HUES48 (cell line): ENCODE measurements at regions not wholly inside any gene's neighbourhood (a gene's known extent, or its start where the extent isn't known, plus 50 kb on each side); places are given as distances from the start of the nearest gene placed in this dataset.

ENCODE experiments used
- H3K27ac ChIP-seq: one replicate; pipeline ENCODE4 v1.7.0; 2013; ENCODE audit warnings: low read depth, low read length, inconsistent platforms
- H3K27me3 ChIP-seq: 2 replicates; pipeline ENCODE4 v1.6.1; 2013; ENCODE audit warnings: mild to moderate bottlenecking, low read length; ENCODE audit not compliant: control insufficient read depth, insufficient read depth
- H3K36me3 ChIP-seq: 2 replicates; pipeline ENCODE4 v1.6.1; 2013; ENCODE audit warnings: low read length; ENCODE audit not compliant: control insufficient read depth, insufficient read depth
- H3K4me1 ChIP-seq: 2 replicates; pipeline ENCODE4 v1.6.1; 2013; ENCODE audit warnings: mild to moderate bottlenecking, low read length; ENCODE audit not compliant: control insufficient read depth, insufficient read depth
- H3K4me3 ChIP-seq: 2 replicates; pipeline ENCODE4 v1.5.1; 2013; ENCODE audit warnings: mild to moderate bottlenecking, low read depth, low read length
- H3K9ac ChIP-seq: 2 replicates; pipeline ENCODE4 v1.6.1; 2013; ENCODE audit warnings: mild to moderate bottlenecking, low read depth, low read length, moderate library complexity
- H3K9me3 ChIP-seq: 2 replicates; pipeline ENCODE4 v1.6.1; 2013; ENCODE audit warnings: low read length; ENCODE audit not compliant: control insufficient read depth, insufficient read depth

DNA sequence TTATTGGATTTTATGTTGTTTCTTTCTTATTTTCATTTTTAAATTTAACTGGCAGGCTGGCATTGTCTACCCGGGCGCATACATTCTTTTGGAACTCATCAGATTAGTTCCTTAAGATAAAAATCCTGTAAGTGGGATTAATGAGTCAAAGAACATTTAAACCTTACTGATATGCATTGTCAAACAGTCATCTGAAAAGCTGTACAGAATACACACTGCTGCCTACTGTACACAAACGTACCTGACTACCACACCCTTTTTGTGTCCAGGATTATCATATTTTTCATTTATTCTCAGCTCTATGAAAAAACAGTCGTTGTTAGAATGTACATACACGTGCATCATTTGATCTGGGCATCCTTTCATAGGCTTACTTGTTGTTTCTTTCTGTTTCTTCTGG lies 358.3 kb downstream of the EFNB2 start:
- Histone ChIP-seq H3K27me3 (no peaks in the 10 kb centered on the region), H3K27ac (no peak overlapping the region), H3K9me3 (no peaks in the 10 kb centered on the region), H3K36me3 (no peaks in the 10 kb centered on the region), H3K4me3 (no peak overlapping the region), H3K4me1 (peaks cover 4% of the 10 kb centered on the region; the same call in 1 of the 2 replicates), H3K9ac (no peak overlapping the region)

DNA sequence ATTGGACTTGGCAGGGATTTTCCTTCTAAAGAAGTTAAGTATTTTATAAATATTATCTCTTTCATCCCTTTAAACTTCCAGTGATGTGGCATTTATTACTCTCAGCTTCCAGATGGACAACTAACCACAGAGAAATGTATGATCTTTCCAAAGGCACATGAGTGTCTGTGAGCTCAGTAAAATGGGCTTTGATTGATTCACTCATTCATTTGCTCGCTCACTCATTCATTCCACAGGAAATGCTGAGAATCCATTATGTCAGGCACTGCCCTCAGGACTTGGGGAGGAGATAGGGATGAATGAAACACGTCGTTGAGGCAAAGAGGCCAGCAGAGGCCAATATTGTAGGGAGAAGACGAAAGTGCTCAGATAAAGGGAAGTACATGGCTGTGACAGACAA lies 359.3 kb downstream of the EFNB2 start:
- no peak overlapping the region for H3K27ac ChIP-seq
- H3K4me1 ChIP-seq, result peaks cover 4% of the 10 kb centered on the region; the same call in 1 of the 2 replicates
- H3K36me3 ChIP-seq, result no peaks in the 10 kb centered on the region
- no peak overlapping the region for H3K9ac ChIP-seq
- no peaks in the 10 kb centered on the region for H3K27me3 ChIP-seq
- no peaks in the 10 kb centered on the region for H3K9me3 ChIP-seq
- H3K4me3 ChIP-seq, result no peak overlapping the region

DNA sequence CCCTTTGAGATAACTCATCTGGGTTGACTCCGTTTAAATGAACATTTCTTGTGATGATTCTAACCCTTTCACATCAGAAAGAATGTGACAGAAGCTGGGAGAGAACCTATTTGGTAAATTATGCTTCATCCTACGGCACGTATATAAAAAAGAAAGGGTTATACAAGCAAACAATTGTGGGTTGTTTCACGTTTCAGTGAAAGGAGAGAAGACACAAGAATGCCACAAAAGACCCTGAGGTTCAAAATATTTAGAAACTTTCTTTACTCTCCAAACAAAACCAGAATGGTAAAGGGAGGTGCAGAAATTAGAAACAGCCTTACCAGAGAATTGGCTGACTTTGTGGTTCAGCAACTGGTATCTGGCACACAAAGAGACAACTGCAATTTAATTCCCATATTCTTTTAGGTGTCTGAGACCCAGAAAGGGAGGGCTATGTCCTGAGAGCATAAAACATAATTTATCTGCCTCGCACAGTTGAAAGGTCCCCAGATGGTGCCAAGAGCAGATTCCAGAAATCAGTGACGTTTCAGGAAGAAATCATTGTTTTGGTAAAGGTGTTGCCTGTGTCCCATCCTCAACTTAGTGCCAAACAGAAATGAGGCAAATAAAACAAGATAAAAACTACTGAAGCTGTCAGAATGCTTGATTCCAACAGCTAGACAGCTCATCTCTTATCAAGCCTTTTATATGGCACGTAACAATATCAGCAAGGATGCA lies 361.4 kb downstream of the EFNB2 start:
- no peaks in the 10 kb centered on the region for H3K9me3 ChIP-seq
- H3K4me1 ChIP-seq, result peaks cover 4% of the 10 kb centered on the region; the same call in 1 of the 2 replicates
- H3K36me3 ChIP-seq, result no peaks in the 10 kb centered on the region
- H3K27me3 ChIP-seq, result no peaks in the 10 kb centered on the region
- H3K27ac ChIP-seq, result no peak overlapping the region
- H3K9ac ChIP-seq, result no peak overlapping the region
- no peak overlapping the region for H3K4me3 ChIP-seq

DNA sequence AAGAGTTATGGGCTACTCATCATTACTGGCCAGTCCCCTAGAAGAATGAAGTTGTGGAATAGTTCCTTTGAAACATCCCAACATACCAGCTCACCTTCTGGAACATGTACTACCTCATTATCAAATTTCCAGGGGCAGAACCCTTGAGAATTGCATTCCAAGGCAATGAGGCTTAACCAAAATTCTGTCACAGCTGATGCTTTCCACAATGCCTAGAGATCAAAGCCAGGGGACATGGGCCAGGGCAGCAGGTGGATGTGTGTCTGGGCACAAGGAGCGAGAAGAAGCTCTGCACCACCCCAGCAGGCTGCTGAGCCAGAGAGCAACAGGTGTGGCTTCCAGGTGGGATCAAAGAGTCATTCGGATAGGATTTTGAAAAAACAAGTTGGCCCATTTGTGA lies 362.1 kb downstream of the EFNB2 start:
- H3K27me3 ChIP-seq, result no peaks in the 10 kb centered on the region
- no peak overlapping the region for H3K4me3 ChIP-seq
- H3K9ac ChIP-seq, result no peak overlapping the region
- no peak overlapping the region for H3K27ac ChIP-seq
- H3K9me3 ChIP-seq, result no peaks in the 10 kb centered on the region
- no peaks in the 10 kb centered on the region for H3K36me3 ChIP-seq
- H3K4me1 ChIP-seq, result peaks cover 4% of the 10 kb centered on the region; the same call in 1 of the 2 replicates

DNA sequence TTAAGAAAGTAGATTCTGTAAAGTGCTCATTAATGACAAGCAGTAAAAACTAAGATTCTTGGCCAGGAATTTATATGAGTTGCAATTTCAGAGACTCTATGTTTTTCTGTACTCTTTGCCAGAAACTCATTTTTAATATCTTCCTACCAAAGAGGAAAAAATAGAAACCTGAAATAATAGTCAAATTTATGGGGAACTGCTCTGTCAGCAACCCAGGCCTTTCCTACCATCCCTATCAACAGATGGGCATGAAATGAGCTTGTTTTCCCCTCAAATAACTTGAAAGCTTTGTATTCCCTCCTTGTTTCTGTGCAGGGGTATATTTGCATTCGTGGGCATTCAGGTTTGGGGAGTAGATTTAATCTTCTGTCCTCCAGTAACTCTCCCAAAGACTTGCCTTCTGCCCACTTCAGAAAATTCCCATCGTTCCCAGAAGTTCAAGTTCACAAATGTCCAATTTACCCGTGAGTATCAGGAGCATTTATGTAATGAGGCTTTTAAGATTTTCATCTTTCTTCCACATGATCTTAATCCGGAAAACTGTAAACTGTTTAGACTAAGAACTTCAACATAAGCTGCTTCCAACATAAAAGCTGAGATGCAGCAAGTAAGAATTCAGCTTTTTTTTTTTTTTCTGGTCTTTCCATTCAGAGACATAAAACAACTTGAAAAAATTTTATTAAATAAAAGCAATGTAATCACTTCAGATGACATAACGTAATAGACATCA lies 363.1 kb downstream of the EFNB2 start:
- no peaks in the 10 kb centered on the region for H3K9me3 ChIP-seq
- no peak overlapping the region for H3K27ac ChIP-seq
- no peaks in the 10 kb centered on the region for H3K36me3 ChIP-seq
- H3K27me3 ChIP-seq, result no peaks in the 10 kb centered on the region
- no peak overlapping the region for H3K9ac ChIP-seq
- peaks cover 4% of the 10 kb centered on the region; the same call in 1 of the 2 replicates for H3K4me1 ChIP-seq
- H3K4me3 ChIP-seq, result no peak overlapping the region

DNA sequence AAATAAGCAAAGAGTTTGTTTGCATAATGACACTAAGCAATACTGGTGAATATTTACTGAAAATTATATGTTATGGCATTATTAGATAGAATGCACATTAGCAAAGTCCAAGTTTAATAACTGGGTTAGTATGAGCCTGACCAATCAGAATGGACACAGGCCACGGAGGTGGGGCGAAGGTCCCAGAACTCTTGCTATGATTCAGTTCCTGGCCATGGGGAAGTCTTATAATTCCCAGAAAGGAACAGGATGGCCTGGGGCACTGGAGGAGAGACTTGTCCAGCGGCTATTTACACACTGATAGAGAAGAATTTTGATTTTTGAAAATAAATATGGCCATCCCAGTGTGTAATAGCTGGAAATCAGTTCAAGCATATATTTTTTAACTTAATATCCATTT lies 372.0 kb downstream of the EFNB2 start:
- Histone ChIP-seq H3K27ac (no peak overlapping the region), H3K36me3 (no peaks in the 10 kb centered on the region), H3K4me3 (no peak overlapping the region), H3K9ac (no peak overlapping the region), H3K4me1 (no peaks in the 10 kb centered on the region), H3K27me3 (no peaks in the 10 kb centered on the region), H3K9me3 (no peaks in the 10 kb centered on the region)

DNA sequence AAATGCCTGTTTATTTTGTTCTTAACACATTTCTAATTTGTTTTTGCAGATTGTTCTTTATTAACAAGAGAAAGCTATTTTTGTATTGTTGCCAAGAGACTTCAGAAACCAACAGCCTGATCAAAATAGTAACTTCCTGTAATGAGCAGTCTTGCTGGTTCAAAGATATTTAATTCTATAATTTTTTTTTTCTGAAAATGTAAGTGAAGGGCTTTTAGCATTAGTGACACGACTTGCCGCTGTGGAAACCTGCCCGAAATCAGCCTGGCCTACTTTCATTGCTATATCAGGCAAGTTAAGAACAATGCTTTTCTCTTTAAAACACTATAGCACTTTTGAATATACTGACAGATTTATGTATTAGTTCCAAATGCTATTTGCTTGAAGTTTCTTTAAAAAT lies 374.3 kb downstream of the EFNB2 start:
- Histone ChIP-seq H3K4me3 (no peak overlapping the region), H3K27me3 (no peaks in the 10 kb centered on the region), H3K9ac (no peak overlapping the region)

DNA sequence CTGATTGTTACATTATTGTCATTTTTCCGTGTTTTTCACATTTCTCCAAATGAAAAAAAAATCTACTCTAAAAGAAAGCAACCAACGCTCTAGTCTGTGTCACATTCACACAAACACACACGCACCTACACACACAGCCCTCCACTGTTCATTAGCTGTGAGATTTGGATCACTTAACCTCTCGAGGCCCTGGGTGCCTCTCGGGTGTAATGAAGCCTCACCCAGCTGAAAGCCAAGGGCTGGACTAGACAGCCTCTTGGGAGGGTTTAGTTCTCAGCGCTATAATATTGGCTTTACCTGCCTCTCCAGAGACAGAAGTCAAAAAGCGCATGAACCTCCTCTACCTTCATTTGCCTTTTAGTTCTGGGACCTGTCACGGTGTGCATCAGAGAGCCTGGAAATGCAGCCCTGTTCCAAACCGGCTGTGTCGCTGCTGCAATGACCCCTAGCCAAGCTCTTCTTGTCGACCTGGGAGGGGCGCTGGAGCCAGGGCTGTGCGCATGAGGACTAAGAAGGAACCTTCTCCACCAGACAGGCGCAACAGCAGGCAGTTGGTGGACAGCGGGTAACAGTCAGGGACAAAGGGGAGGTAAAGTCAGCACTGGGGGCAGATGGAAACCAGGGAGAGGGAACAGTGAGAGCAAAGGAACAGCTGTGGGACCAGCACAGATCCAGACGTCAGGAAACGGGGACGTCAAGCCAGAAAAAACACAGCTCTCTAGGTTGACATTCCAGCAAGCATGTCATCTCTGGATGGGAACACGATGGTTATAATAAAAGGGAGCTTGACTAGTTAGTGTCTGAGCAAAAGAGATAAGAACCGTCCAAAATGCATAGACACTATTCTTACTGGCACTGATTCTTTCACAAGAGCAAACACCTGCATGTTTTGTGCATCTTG lies 375.9 kb downstream of the EFNB2 start:
- Histone ChIP-seq H3K4me1 (no peaks in the 10 kb centered on the region), H3K4me3 (no peak overlapping the region), H3K27me3 (no peaks in the 10 kb centered on the region), H3K36me3 (no peaks in the 10 kb centered on the region), H3K27ac (no peak overlapping the region), H3K9me3 (no peaks in the 10 kb centered on the region), H3K9ac (no peak overlapping the region)

More for the DNA sequence above, 374.3 kb downstream of the EFNB2 start:
- Histone ChIP-seq H3K9me3 (no peaks in the 10 kb centered on the region), H3K36me3 (no peaks in the 10 kb centered on the region), H3K27ac (no peak overlapping the region), H3K4me1 (no peaks in the 10 kb centered on the region)

DNA sequence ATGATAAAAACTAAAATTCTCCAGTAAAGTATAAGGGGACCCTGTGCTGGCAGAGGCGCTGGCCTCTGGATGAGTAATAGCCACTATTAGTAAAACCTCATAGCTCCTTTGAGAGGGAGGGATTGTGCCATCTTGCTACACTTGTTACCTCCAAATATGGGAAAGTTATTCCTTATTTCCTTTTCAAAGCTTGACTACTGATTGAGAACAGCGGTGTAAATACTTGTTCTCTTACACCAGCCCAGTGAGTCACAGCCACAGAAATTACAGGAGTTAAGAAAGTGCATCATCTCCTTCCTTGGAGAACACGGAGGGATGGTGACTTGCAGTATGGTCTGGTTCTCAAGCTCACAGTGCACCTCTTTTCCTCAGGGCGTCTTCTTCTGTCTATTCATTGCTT lies 379.0 kb downstream of the EFNB2 start:
- H3K4me1 ChIP-seq, result 0 out of 2 replicates have a peak, but pooled peaks cover 3% of the 10 kb centered on the region
- H3K9ac ChIP-seq, result no peak overlapping the region
- no peaks in the 10 kb centered on the region for H3K36me3 ChIP-seq
- no peak overlapping the region for H3K27ac ChIP-seq
- no peak overlapping the region for H3K4me3 ChIP-seq
- H3K27me3 ChIP-seq, result no peaks in the 10 kb centered on the region
- no peaks in the 10 kb centered on the region for H3K9me3 ChIP-seq

DNA sequence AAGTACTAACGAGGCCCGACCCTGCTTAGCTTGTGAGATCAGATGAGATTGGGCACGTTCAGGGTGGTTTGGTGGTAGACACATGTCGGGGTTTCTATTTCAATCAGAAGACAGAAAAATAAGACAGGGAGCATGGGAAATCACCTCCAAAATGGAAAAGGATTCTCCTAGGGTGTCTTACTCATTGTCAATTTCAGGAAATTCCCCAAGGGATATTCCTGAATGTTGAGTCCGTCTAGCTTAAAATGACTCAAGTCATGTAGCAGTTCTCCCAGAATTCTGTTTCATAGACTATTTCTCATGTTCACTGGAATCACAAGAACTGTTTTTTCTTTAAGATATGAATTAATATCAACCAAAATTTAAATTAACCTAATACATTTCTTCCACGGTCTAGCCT lies 380.1 kb downstream of the EFNB2 start:
- Histone ChIP-seq H3K27ac (no peak overlapping the region), H3K27me3 (no peaks in the 10 kb centered on the region), H3K9ac (no peak overlapping the region), H3K4me1 (peaks cover 9% of the 10 kb centered on the region; the same call in 1 of the 2 replicates), H3K4me3 (no peak overlapping the region), H3K36me3 (no peaks in the 10 kb centered on the region), H3K9me3 (no peaks in the 10 kb centered on the region)
